A673 (cell line): ENCODE measurements at regions not wholly inside any gene's neighbourhood (a gene's known extent, or its start where the extent isn't known, plus 50 kb on each side); places are given as distances from the start of the nearest gene placed in this dataset.

Experiments used
- CTCF ChIP-seq: fragments of 300-800, 200-600 bp; sonication (generic); conservative IDR thresholded peaks from 2 replicates; pipeline ENCODE4 v1.5.1; 2017; ENCODE audit warnings: low read depth, mild to moderate bottlenecking, antibody characterized with exemption, low read length, moderate library complexity, mixed read lengths
- EZH2 ChIP-seq: fragments of 200-600 bp; sonication (generic); IDR thresholded peaks from 2 replicates; pipeline ENCODE4 v1.6.1; 2017; ENCODE audit warnings: borderline replicate concordance, low read depth, mild to moderate bottlenecking, mixed read lengths, antibody characterized with exemption, low read length; ENCODE audit not compliant: poor library complexity, severe bottlenecking

DNA sequence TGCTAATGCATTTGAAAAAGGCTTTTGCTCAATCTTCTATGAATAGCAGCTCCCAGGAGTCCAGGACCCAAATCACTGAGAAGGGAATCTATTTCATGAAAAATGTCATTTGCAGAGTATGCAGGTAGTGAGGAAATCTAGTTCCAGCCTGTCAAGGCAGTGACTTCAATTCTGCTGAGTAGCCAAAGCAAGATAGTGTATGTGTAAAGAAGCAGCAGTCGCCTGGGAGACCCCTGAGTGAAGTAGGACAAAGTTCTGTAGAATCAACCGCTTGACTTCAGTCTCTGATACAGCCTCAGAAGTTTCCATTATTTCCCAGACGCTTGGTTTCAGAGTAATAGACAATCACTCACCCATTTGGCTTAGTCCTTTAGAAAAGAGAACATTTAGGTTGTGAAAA, 435.6 kb upstream of the LRFN5 start:
- TF ChIP-seq CTCF (no peak), EZH2 (no peak)
